ENCODE measurements at regions not wholly inside any gene's neighbourhood (a gene's known extent, or its start where the extent isn't known, plus 50 kb on each side); places are given as distances from the start of the nearest gene placed in this dataset.

- POLR2A ChIA-PET, result no interaction called here
- Histone ChIP-seq H3K27me3 (ENCODE audit: control insufficient read depth in 1 of 2, insufficient read depth in 2 of 2, low read length in 2 of 2) (peaks cover 2 to 7% of the 10 kb centered on the region in 2 experiments), H3K36me3 (ENCODE audit: insufficient read depth, low read length) (no peaks in the 10 kb centered on the region), H3K4me3 (ENCODE audit: low read length) (no peak overlapping the region), H3K4me1 (ENCODE audit: insufficient read depth, low read length) (no peaks in the 10 kb centered on the region), H3K9me3 (ENCODE audit: control insufficient read depth in 1 of 2, insufficient read depth in 1 of 2, low read length in 2 of 2) (no peaks in the 10 kb centered on the region), H3K27ac (ENCODE audit: low read depth in 1 of 2, low read length in 2 of 2) (no peak overlapping the region)
- CTCF ChIA-PET, result no interaction called here
- TF ChIP-seq, protein P1, sequence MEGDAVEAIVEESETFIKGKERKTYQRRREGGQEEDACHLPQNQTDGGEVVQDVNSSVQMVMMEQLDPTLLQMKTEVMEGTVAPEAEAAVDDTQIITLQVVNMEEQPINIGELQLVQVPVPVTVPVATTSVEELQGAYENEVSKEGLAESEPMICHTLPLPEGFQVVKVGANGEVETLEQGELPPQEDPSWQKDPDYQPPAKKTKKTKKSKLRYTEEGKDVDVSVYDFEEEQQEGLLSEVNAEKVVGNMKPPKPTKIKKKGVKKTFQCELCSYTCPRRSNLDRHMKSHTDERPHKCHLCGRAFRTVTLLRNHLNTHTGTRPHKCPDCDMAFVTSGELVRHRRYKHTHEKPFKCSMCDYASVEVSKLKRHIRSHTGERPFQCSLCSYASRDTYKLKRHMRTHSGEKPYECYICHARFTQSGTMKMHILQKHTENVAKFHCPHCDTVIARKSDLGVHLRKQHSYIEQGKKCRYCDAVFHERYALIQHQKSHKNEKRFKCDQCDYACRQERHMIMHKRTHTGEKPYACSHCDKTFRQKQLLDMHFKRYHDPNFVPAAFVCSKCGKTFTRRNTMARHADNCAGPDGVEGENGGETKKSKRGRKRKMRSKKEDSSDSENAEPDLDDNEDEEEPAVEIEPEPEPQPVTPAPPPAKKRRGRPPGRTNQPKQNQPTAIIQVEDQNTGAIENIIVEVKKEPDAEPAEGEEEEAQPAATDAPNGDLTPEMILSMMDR (IDR thresholded peaks at IDR 0.05), result no peak
- Mint-ChIP-seq H3K27ac (no peak overlapping the region), H3K27me3 (peaks cover 26% of the 10 kb centered on the region), H3K4me3 (no peak overlapping the region), H3K9me3 (no peaks in the 10 kb centered on the region), H3K4me1 (ENCODE audit: low read depth) (no peaks in the 10 kb centered on the region), H3K36me3 (ENCODE audit: low read depth) (no peaks in the 10 kb centered on the region)
- intact Hi-C loops (cut with DNase I, micrococcal nuclease), result no loop called here
- no peak for DNase-seq
- no peak for ATAC-seq (ENCODE audit: poor library complexity)
Measured at GRCh38 chr12:65596514-65597091, 227.7 kb upstream of the HMGA2 start.

GRCh38 chr12:65597527-65597926, 226.8 kb upstream of the HMGA2 start:
- peaks cover 35% of the 10 kb centered on the region for H3K27me3 Mint-ChIP-seq
- TF ChIP-seq, protein P1 (IDR thresholded peaks at IDR 0.05), result no peak
- ChIA-PET CTCF (no interaction called here), POLR2A (no interaction called here)
- no peak for DNase-seq
- no peaks in the 10 kb centered on the region for H3K36me3 Mint-ChIP-seq (ENCODE audit: low read depth)
- Histone ChIP-seq H3K27me3 (ENCODE audit: control insufficient read depth in 1 of 2, insufficient read depth in 2 of 2, low read length in 2 of 2) (peaks cover 2 to 7% of the 10 kb centered on the region in 2 experiments), H3K27ac (ENCODE audit: low read depth in 1 of 2, low read length in 2 of 2) (no peak overlapping the region), H3K9me3 (ENCODE audit: control insufficient read depth in 1 of 2, insufficient read depth in 1 of 2, low read length in 2 of 2) (no peaks in the 10 kb centered on the region), H3K4me1 (ENCODE audit: insufficient read depth, low read length) (no peaks in the 10 kb centered on the region), H3K4me3 (ENCODE audit: low read length) (no peak overlapping the region), H3K36me3 (ENCODE audit: insufficient read depth, low read length) (no peaks in the 10 kb centered on the region)
- H3K4me3 Mint-ChIP-seq, result no peak overlapping the region
- no peaks in the 10 kb centered on the region for H3K4me1 Mint-ChIP-seq (ENCODE audit: low read depth)
- H3K27ac Mint-ChIP-seq, result no peak overlapping the region
- no peak for ATAC-seq (ENCODE audit: poor library complexity)
- H3K9me3 Mint-ChIP-seq, result no peaks in the 10 kb centered on the region
- intact Hi-C loops (cut with DNase I, micrococcal nuclease), result no loop called here

DNA sequence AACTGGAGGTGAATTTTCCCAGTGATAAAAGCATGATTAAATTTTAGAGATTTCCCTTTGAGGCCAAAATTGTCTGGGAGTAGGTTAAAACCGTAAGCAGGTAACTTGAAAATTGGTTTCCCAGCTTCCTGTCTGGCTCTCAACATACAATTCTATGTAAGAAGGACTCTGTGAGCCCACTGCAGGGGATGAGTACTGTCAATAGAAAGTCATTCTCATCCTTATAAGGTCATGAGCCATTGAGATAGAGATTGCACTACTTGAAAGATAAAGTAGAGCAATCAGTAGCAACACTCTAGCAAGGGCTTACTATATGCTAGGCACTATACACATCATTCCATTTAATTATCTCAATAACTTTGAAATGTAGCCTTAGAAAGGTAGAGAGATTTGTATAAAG, 225.6 kb upstream of the HMGA2 start:
- DNase-seq (no peak), ATAC-seq (ENCODE audit: poor library complexity) (no peak)
- no peak overlapping the region for H3K4me3 ChIP-seq (ENCODE audit: low read length)
- Mint-ChIP-seq H3K27ac (no peak overlapping the region), H3K36me3 (ENCODE audit: low read depth) (no peaks in the 10 kb centered on the region), H3K27me3 (peaks cover 39% of the 10 kb centered on the region), H3K4me1 (ENCODE audit: low read depth) (no peaks in the 10 kb centered on the region), H3K9me3 (no peaks in the 10 kb centered on the region), H3K4me3 (no peak overlapping the region)
- H3K4me1 ChIP-seq (ENCODE audit: insufficient read depth, low read length), result no peaks in the 10 kb centered on the region
- CTCF ChIA-PET, result no interaction called here
- no peaks in the 10 kb centered on the region for H3K36me3 ChIP-seq (ENCODE audit: insufficient read depth, low read length)
- TF ChIP-seq, protein P1 (IDR thresholded peaks at IDR 0.05), result no peak
- intact Hi-C loops (cut with DNase I, micrococcal nuclease), result no loop called here
- H3K27me3 ChIP-seq (ENCODE audit: control insufficient read depth in 1 of 2, insufficient read depth in 2 of 2, low read length in 2 of 2), result peaks cover 2 to 7% of the 10 kb centered on the region in 2 experiments
- H3K27ac ChIP-seq (ENCODE audit: low read depth in 1 of 2, low read length in 2 of 2), result no peak overlapping the region
- no peaks in the 10 kb centered on the region for H3K9me3 ChIP-seq (ENCODE audit: control insufficient read depth in 1 of 2, insufficient read depth in 1 of 2, low read length in 2 of 2)
- POLR2A ChIA-PET, result no interaction called here
